GM19468 (cell line): ENCODE measurements at regions not wholly inside any gene's neighbourhood (a gene's known extent, or its start where the extent isn't known, plus 50 kb on each side); places are given as distances from the start of the nearest gene placed in this dataset.

Source experiments
- ATAC-seq: cut with Tn5 transposase; IDR thresholded peaks from one replicate; pipeline ENCODE4 v1.9.1; 2021; ENCODE audit warnings: mild to moderate bottlenecking, moderate library complexity, moderate number of reproducible peaks; ENCODE audit not compliant: unreplicated experiment; ENCODE audit errors: extremely low read depth

DNA sequence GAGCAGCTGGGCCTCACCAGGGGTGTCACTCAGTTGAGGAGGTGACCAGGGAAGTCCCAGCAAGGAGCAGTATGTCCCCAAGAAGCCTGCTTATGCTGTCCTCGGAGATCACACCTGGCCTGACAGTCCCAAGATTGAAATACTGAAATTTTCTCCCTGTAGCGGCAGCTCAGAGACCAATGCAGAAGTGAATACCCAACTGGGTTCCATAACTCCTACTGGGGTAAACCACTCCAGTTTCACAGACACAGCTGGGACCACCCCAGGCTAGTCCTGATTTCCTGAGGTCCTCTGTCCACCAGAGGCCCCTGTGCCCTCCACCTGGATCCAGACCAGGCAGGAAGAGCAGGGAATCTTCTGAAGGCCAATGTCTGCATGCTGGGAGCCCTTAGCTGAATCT is 298.1 kb downstream of the ZEB1 start:
- no peak for ATAC-seq

DNA sequence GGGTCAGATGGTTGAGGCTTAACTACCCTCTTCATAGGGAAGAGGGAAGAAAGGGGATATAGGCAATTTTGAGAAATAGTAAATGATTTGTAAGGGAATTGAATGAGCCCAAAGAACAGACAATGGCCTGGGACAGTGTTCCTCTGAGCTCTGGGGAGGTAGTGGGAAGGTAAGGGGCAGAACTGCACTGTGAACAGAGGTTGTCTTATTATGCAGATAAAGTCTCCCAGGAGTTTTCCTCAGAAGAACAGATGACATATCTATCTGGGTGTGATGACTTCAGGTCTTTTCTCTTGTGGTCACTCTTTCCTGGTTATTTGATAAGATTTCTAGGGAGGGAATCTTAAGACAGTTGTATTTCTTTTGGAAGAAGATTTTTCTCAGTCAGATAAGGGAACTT is 296.1 kb downstream of the ZEB1 start:
- no peak for ATAC-seq

DNA sequence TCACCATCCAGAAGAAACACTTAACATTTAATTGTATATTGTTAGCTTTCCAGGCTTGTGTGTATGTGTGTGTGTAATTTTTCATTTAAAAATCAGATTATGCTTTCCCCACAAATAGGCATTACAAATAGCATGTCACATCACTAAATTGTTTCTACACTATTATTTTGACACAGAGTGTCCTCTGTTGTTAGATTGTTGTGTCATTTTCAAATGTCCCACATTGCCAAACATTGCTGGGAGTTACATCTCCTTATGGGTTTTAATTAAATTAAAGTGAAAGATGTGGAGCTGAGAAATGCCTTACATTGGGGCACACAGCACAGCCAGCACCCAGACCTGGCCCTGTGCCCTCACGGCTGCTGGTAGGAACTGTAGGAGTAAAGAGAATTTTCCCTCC is 295.6 kb downstream of the ZEB1 start:
- ATAC-seq, result no peak

DNA sequence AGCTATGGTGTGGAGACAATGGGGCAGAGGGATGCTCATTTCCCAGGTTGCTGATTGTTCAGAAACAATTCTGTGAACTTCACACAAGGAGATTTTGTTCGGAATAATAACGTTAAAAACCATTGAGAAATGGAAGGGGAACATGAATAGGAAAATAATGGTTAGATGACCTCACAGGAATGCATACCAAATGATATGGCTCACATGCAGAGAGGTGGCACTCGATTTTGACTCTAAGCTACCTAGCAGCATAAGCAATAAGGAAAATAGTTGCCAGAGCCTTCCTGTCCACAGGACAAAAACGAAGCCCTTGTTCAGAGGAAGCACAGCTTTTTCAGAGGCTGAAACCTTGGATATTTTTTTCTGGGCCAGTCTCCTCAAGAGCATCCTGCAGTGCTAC is 293.1 kb downstream of the ZEB1 start:
- no peak for ATAC-seq

DNA sequence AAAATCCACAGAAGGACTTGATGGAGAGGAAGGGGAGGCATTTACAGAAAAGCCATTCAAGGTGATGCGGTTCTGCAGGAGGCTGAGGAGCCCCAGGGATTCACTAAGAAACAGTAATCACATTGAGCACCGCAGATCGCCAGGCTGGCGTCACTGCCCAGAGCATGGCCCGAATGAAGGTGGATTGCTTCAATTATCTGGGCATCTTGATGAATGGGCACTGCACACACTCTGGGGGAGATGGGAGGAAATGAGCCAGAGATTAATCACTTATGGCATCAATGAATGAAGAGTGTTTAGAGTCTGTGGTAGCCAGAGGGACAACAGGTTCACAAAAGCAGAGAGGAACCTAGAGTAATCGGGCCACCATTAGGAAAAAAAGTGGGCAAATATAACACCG is 292.1 kb downstream of the ZEB1 start:
- no peak for ATAC-seq

DNA sequence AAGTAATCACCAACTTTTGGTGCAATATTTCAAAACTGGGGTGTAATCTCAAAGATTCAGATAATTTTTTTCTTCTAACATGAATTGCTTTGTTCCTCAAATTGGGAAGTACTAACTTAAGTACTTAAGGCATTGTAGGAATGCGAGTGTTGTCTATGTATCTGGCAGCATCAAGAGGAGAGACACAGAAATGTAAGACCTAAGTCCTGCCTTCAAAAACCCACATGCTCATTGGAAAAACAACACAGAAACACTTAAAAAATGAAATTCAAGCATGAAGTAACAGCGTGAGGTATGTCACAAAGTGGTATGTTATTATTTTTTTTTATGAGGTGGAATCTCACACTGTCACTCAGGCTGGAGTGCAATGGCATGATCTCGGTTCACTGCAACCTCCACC is 288.5 kb downstream of the ZEB1 start:
- no peak for ATAC-seq

DNA sequence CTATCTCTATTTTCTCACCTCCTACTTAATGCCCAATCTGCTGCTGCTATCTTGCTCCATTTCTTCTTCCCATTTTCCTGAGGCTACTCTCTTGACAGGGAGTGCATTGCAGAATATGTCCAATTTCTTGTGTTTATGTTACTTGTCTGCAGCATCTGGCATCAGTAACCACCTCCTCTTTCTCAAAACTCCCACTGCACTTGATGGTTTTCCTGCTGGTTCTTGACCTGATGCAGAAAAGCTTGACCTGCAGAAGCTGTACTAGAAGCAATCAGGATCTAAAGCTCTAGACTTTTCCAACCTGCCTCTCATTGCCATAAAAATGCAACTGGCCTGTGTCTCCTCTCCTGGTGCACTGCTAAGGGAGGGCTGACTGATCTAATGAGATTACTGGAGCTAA is 287.8 kb downstream of the ZEB1 start:
- no peak for ATAC-seq

DNA sequence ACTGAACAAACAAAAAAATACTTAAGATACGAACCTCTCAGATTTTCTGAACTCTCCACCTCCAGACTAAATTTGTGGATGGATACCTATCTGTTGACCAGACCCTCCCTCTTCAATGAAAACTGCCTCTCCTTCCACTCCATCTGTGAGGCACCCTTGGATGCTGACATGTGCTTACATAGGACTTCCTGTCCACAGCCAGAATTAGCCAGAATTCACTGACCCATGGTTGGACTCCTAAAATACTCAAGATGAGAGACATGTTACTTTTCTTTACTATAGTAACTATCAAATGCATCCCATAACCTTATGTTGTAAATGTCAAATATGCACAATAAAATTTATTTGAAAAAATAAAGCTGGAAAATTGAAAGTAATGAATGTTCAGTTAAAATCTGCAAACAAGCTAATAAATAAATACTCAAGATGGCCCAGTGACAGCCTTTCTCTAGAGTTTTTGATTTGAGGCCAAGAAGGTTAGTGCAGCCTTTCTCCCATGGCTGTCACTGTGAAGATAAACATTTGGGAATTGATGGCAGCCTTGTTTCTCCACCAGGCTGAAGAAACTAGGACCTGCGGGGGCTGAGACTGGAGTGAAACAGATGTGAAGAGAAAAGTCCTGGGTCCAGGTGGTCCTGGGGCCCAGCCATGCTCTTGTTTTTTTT is 287.0 kb downstream of the ZEB1 start:
- no peak for ATAC-seq

DNA sequence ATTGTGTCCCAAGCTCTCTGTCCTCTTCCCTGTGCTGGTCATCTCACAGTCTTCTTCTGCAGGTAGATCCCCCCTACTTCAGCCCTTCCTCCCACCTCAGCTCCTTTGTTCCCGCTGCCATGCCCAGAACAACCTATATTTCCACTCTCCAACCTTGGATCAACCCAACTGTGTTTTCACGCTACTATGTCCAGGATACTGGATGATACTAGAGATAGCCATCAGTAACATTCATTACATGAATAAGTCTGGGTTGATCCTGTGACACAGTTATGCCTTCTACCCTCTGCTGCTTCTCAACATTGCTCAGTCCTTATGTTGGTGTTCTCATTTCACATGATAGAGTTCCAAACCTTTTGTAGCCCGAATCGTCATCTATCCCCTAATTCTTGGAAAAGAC is 286.4 kb downstream of the ZEB1 start:
- ATAC-seq, result no peak

DNA sequence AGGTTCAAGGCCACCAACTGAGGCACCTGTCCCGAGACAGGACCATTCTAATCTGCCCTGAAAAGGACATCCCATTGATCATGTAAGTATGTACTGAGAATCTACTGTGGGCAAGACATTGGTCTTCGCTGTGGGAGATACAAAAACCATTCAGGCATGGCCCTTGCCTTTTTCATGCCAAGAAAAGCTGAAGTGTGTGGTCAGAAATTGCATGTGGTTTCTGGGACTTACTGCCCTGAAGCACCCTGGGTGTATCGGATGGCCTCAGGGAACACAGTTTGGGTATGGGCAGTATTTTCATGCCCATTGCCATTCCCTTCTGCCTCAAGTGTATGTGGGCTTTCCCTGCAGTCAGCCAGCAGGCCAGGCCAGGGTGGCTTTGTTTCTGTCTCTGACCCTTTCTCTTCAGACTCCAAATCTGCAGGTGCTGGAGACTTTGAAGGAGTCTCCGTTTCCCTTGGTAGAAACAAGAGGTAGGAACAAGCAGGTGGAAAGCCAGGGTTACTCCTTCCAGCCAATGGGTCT is 285.7 kb downstream of the ZEB1 start:
- no peak for ATAC-seq

DNA sequence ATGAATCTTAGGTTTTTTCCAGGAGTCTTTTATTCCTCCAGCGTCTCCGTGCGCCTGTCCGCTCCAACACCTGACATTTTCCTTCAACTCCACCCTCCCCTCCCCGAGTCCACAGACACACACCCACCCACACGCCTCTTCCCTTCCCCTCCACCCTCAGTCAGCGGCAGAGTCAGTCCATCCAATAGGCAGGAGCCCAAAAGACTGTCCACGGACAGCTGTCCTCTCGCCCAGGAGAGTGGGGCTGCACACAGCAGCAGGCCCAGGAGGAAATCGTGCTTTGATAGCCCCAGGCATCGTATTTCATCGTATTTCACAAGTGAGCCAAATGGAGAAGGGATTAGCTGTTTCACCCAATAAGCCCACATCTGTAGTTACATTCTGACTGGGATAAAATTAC is 285.1 kb downstream of the ZEB1 start:
- no peak for ATAC-seq

DNA sequence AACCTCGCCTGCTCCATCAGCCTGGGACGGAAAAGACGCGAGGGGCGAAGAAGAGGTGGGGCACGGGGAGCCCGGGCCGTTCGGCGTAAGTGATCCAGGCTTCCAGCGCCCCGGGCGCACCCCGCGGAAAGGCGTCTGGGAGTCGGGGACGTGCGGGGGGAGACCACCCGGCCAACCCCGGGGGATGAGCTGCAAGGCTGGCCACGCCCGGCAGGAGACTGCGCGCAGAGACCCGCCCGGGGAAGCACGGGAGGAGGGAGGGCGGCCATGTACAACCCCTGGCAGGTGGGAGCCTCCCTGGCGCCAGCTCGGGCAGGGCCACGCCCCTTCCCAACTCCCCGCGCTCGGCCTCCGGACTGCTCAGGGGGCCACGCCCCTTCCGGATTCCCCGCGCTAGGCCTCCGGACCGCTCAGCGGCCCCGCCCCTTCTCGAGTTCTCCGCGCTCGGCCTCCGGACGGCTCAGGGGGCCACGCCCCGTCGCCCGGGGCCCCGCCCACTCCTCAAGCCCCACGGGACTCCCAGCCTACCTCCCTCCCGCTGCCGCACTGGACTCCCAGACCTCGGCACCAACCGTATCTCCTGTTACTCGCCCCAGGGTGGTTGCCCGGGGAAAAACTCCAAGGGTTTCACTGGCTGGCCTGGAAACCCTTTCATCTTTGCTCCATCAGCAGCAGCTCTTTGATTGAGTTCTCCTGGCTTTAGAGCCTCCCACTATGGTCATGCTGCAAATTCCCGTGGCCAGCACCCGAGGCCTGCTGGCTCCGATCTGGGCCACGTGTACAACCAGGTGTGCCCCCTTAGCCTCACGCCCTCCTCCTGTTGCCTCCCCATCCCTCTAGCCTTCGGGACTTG is 284.4 kb downstream of the ZEB1 start:
- peak; percentile 96 for ATAC-seq

DNA sequence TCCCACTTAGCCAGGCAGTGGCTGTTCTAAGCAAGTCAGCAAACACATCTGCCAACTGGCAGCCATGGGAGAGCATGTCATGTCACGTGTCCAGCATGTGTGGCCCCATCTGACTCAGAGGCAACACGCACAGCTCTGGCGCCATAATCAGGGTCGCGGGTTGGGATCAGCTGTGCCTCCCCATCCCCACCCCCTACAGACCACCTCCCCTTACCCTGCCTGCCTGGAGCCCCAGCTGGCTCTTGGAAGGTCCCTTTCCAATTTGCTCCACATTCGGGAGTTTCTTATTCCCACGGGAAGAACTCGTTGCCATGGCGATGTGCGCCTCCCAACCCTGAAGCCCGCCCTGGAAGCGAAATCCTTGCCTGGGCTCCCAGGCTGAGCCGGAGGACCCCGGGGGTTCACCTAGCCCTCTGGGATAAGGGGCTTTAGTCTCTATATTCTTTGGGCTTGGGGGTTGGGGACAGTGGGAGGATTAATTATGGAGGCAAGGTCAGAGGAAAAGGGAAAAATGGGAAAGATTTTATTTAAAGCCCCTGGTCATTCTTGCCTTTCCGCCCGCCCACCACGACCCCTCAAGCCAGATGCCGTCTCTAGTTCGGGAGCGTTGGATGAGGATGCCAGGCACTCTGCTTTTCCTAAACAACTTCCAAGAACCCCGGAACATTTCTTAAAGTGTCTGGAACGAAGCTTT is 283.7 kb downstream of the ZEB1 start:
- no peak for ATAC-seq

DNA sequence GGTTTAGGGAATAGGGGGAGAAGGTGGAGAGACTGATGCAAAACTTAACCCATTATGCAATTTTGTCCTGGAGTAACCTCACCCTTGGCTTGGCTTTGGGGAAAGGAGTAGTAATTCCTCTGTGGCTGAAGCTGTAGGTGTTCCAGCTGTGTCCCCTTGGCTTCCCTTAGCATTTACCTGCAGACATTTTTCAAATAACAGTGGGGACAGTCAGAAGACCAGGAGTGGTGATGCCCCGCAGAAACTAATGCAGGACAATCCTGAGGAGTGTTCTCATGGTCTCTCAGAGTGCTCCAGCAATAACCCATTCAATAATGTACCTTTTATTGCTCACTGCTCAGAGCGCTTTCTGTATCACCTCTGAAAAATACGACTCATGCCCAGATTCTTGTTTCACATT is 282.1 kb downstream of the ZEB1 start:
- no peak for ATAC-seq

DNA sequence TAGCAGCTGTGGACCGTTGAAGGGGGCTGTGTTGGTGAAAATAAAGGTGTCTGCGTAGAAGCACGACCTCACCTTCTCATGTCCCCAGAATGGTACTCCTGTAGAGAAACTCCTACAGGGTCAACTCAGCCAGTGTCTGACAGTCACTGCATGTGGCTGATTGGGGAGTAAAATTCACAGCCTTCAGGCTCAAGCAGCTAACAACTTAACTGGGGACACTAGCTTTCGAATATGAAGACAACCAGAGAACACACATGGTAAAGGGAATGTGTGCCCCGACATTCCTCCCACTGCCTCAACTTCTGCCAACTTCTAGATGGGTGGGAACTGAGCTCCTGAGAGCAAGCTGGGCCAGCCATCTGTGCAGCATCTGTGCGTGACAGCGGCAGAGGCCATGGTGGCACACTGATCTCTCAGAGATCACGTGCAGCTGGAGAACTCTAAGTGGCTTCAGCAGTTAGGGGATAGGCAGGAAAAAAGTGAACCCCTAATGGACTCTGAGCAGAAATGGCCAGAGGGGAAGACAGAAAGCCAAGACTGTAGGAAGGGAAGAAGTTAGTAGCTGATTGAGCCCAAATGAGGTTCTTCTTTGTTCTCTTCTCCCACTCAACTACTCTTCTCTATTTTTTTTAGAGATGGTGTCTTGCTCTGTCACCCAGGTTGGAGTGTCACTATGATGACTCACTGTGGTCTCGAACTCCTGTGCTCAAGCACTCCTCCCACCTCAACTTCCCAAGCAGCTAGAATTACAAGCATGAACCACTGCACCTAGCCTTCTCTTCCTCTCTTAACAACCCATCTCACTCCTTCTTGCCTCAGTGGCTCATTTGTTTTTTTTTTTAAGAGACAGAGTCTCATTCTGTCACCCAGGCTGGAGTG is 280.8 kb downstream of the ZEB1 start:
- no peak for ATAC-seq

DNA sequence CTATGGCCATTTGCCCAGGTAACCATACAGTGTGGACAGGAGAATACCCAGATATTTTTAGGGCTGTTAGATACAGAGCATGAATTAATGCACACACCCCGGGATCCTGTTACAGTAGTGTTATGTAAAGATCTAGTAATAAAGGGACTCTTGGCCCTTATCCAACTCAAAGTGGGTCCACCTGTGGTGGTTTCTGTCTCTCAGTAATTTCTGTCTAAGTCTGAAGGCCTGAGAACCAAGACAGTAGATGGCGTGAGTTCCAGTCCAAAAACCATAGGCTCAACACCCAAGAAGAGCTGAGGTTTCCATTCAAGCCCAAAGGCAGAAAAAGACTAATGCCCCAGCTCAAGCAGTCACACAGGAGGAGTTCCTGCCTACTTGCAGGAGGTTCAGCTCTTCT is 277.7 kb downstream of the ZEB1 start:
- no peak for ATAC-seq

DNA sequence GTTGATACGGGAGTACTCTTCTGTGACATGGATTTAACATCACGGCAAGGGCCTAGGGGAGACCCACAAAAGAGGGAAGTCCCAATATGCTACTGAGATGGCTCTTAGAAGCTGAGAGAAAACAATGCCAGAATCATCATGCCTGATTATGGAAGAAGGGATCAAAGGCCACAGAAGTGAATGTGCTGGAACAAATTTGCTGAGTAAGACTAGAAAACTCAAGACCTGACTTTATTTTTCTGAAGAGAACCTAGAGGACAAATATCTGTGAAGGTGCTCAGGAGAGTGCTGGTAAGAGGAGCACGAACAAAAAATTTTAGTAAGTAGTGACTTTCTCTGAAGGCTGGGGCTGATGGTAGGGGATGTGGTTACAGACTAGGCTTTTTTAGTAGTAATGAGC is 277.0 kb downstream of the ZEB1 start:
- no peak for ATAC-seq

DNA sequence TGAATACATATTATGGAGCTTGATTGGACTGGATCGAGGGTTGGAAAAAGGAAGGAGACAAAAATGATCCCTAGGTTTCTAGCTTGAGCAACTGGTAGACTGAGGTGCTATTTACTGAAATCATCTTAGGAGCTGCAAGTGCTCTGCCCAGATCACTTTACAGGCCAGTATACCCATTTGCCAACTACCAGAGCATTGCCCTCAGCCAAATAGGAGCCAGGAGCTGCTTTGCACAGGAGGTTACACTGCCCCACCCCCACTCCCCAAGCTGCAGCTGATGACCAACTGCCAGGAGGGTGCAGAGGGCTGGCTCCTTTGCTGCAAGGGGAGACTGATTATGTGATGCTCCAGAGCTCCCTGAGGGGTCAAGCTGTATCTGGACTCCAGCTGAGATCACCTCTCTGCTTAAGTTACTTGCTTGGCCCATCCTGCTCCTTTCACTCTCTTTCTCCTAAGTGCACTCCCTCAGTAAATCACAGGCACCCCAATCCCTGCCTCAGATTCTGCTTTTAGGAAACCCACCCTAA is 275.4 kb downstream of the ZEB1 start:
- ATAC-seq, result no peak

DNA sequence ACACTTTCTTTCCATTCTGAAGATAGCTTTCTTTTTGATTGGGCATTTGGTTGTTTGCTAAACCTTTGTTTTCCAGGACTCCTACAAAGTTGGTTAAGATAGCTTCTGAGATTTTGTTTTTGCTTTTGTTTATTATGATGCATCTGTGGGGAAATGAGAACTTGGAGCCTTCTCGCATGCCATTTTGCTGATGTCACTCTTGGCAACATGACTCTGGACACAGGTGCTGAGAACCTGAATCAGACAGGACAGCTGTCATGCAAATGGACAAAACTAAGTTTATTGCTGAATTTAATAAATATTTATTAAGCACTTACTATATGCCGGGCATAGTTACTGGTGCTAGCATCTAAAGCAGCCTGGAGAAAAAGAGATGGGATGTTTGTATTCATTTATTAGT is 274.1 kb downstream of the ZEB1 start:
- no peak for ATAC-seq

DNA sequence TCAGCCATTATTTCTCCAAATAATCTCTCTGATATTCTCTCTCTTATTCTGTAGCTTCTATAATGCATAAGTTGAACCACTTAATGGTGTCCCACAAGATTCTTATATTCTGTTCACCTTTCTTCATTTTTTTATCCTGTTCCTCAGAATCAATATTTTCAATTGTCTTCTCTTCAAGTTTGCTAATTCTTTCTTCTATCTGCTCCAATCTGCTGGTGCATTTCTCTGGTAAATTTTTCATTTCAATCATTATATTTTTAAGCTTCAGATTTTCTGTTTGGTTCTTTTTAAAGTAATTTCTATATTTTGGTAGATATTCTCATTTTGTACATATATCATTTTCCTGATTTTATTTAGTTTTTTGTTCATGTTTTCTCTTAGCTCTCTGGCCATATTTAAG is 272.6 kb downstream of the ZEB1 start:
- no peak for ATAC-seq
